ENCODE measurements at regions not wholly inside any gene's neighbourhood (a gene's known extent, or its start where the extent isn't known, plus 50 kb on each side); places are given as distances from the start of the nearest gene placed in this dataset.
A peak's percentile ranks its signal among the peaks of the same experiment; 100 is the strongest.

- H3K4me3 ChIP-seq: no peak overlapping the region
These were observed 349.4 kb upstream of the POU3F3 start for GRCh38 chr2:104504331-104505073.

GRCh38 chr2:104518256-104518655, 335.7 kb upstream of the POU3F3 start:
- DNase-seq (no peak), ATAC-seq (no peak)
- H3K27me3 ChIP-seq (ENCODE audit: insufficient read depth in 3 of 3, low read length in 2 of 3): no peaks in the 10 kb centered on the region
- no peak overlapping the region for H3K4me3 ChIP-seq
- H3K4me1 ChIP-seq: no peaks in the 10 kb centered on the region
- no peak for TF ChIP-seq CTCF (IDR thresholded peaks at IDR 0.05)
- 89 to 94% (median 91%) methylated on average over 6 of the region's 6 CpGs for WGBS, 3 donors
- intact Hi-C loops (cut with DNase I): no loop called here
- H3K9me3 ChIP-seq: peaks cover 9% of the 10 kb centered on the region
- H3K36me3 ChIP-seq (ENCODE audit: insufficient read depth in 1 of 2, low read depth in 1 of 2): no peaks in the 10 kb centered on the region
- no peak overlapping the region for H3K27ac ChIP-seq

More at GRCh38 chr2:104504331-104505073, 349.4 kb upstream of the POU3F3 start:
- DNase-seq (no peak), ATAC-seq (no peak)
- WGBS, 3 donors: 38 to 44% (median 39%) methylated on average over 8 of the region's 8 CpGs
- Histone ChIP-seq H3K27me3 (ENCODE audit: insufficient read depth in 3 of 3, low read length in 2 of 3) (no peaks in the 10 kb centered on the region), H3K27ac (no peak overlapping the region), H3K36me3 (ENCODE audit: insufficient read depth in 1 of 2, low read depth in 1 of 2) (no peaks in the 10 kb centered on the region), H3K9me3 (no peaks in the 10 kb centered on the region), H3K4me1 (no peaks in the 10 kb centered on the region)
- no peak for TF ChIP-seq CTCF (IDR thresholded peaks at IDR 0.05)
- intact Hi-C loops (cut with DNase I): no loop called here

- 26 to 38% (median 33%) methylated on average over 5 of the region's 5 CpGs for WGBS, 3 donors
- ATAC-seq (no peak), DNase-seq (no peak)
- intact Hi-C loops (cut with DNase I): no loop called here
- Histone ChIP-seq H3K4me1 (no peaks in the 10 kb centered on the region), H3K27ac (no peak overlapping the region), H3K9me3 (peaks cover 9% of the 10 kb centered on the region), H3K27me3 (ENCODE audit: insufficient read depth in 3 of 3, low read length in 2 of 3) (no peaks in the 10 kb centered on the region), H3K4me3 (no peak overlapping the region), H3K36me3 (ENCODE audit: insufficient read depth in 1 of 2, low read depth in 1 of 2) (no peaks in the 10 kb centered on the region)
- TF ChIP-seq CTCF (IDR thresholded peaks at IDR 0.05): no peak
These were observed 332.7 kb upstream of the POU3F3 start for GRCh38 chr2:104521247-104521646.

GRCh38 chr2:104523921-104524320, 330.0 kb upstream of the POU3F3 start:
- WGBS, 3 donors: 76 to 85% (median 82%) methylated on average over 2 of the region's 2 CpGs
- H3K4me3 ChIP-seq: no peak overlapping the region
- no peak overlapping the region for H3K27ac ChIP-seq
- no peaks in the 10 kb centered on the region for H3K4me1 ChIP-seq
- DNase-seq (no peak), ATAC-seq (no peak)
- H3K9me3 ChIP-seq: peaks cover 9% of the 10 kb centered on the region
- no peaks in the 10 kb centered on the region for H3K36me3 ChIP-seq (ENCODE audit: insufficient read depth in 1 of 2, low read depth in 1 of 2)
- no peak for TF ChIP-seq CTCF (IDR thresholded peaks at IDR 0.05)
- intact Hi-C loops (cut with DNase I): no loop called here
- no peaks in the 10 kb centered on the region for H3K27me3 ChIP-seq (ENCODE audit: insufficient read depth in 3 of 3, low read length in 2 of 3)

- no peak for TF ChIP-seq CTCF (IDR thresholded peaks at IDR 0.05)
These were observed 325.8 kb upstream of the POU3F3 start for GRCh38 chr2:104528101-104528500.

More at GRCh38 chr2:104528101-104528500, 325.8 kb upstream of the POU3F3 start:
- H3K4me1 ChIP-seq: no peaks in the 10 kb centered on the region
- no peak overlapping the region for H3K27ac ChIP-seq
- peak in 1 of 4 donors; percentile 19 for ATAC-seq
- no peaks in the 10 kb centered on the region for H3K27me3 ChIP-seq (ENCODE audit: insufficient read depth in 3 of 3, low read length in 2 of 3)
- DNase-seq: no peak
- H3K4me3 ChIP-seq: no peak overlapping the region
- intact Hi-C loops (cut with DNase I): no loop called here
- H3K9me3 ChIP-seq: no peaks in the 10 kb centered on the region
- WGBS, 3 donors: 43 to 59% (median 56%) methylated on average over 8 of the region's 8 CpGs
- no peaks in the 10 kb centered on the region for H3K36me3 ChIP-seq (ENCODE audit: insufficient read depth in 1 of 2, low read depth in 1 of 2)

All from psoas muscle (tissue), 7 donors.